MM.1S (cell line): ENCODE measurements at regions not wholly inside any gene's neighbourhood (a gene's known extent, or its start where the extent isn't known, plus 50 kb on each side); places are given as distances from the start of the nearest gene placed in this dataset.

ENCODE experiments used
- DNase-seq: peaks from one replicate; pipeline ENCODE4 v3.0.0-alpha.2; 2015
- H2AFZ ChIP-seq: fragments of 300-600 bp; sonication (generic); 2 replicates; pipeline ENCODE4 v1.6.0; 2016; ENCODE audit warnings: antibody characterized with exemption, low read length
- H3F3A ChIP-seq: fragments of 300-600 bp; sonication (generic); 2 replicates; pipeline ENCODE4 v1.6.1; 2016; ENCODE audit warnings: mild to moderate bottlenecking, antibody characterized with exemption, low read length, moderate library complexity, mixed read lengths; ENCODE audit not compliant: insufficient read depth
- H3K27ac ChIP-seq: fragments of 300-600 bp; sonication (generic); 2 replicates; pipeline ENCODE4 v1.5.1; 2016; ENCODE audit warnings: mild to moderate bottlenecking, low read length
- H3K27me3 ChIP-seq: fragments of 300-600 bp; sonication (generic); replicated peaks from 2 replicates; pipeline ENCODE4 v1.6.0; 2016; ENCODE audit warnings: low read length; ENCODE audit not compliant: insufficient read depth
- H3K36me3 ChIP-seq: fragments of 300-600 bp; sonication (generic); replicated peaks from 2 replicates; pipeline ENCODE4 v1.6.1; 2016; ENCODE audit warnings: mild to moderate bottlenecking, low read length, mixed read lengths; ENCODE audit not compliant: insufficient read depth
- H3K4me1 ChIP-seq: fragments of 300-600 bp; sonication (generic); 2 replicates; pipeline ENCODE4 v1.6.1; 2016; ENCODE audit warnings: low read length, mixed read lengths
- H3K4me2 ChIP-seq: fragments of 300-600 bp; sonication (generic); 2 replicates; pipeline ENCODE4 v1.6.0; 2016; ENCODE audit warnings: low read depth, low read length
- H3K4me3 ChIP-seq: fragments of 300-600 bp; sonication (generic); 2 replicates; pipeline ENCODE4 v1.5.1; 2016; ENCODE audit warnings: low read length, mixed read lengths
- H3K79me2 ChIP-seq: fragments of 300-600 bp; sonication (generic); 2 replicates; pipeline ENCODE4 v1.6.1; 2016; ENCODE audit warnings: mixed run types, low read length, mixed read lengths
- H3K9ac ChIP-seq: fragments of 300-600 bp; sonication (generic); 2 replicates; pipeline ENCODE4 v1.6.1; 2016; ENCODE audit warnings: low read length, mixed read lengths
- H3K9me2 ChIP-seq: fragments of 300-600 bp; sonication (generic); replicated peaks from 2 replicates; pipeline ENCODE4 v1.6.1; 2016; ENCODE audit warnings: mild to moderate bottlenecking, low read length, mixed read lengths; ENCODE audit not compliant: insufficient read depth
- H3K9me3 ChIP-seq: fragments of 300-600 bp; sonication (generic); replicated peaks from 2 replicates; pipeline ENCODE4 v1.6.1; 2016; ENCODE audit warnings: mild to moderate bottlenecking, low read length, mixed read lengths; ENCODE audit not compliant: insufficient read depth
- H4K20me1 ChIP-seq: fragments of 300-600 bp; sonication (generic); 2 replicates; pipeline ENCODE4 v1.6.1; 2016; ENCODE audit warnings: mild to moderate bottlenecking, low read length, moderate library complexity, mixed read lengths; ENCODE audit not compliant: insufficient read depth
- EZH2 ChIP-seq: fragments of 300-600 bp; sonication (generic); optimal IDR thresholded peaks from 2 replicates; pipeline ENCODE3; 2017; ENCODE audit warnings: low read depth, mild to moderate bottlenecking, antibody characterized with exemption, low read length, mixed read lengths
- EZH2phosphoT487 ChIP-seq: fragments of 300-600 bp; sonication (generic); IDR thresholded peaks from 2 replicates; pipeline ENCODE4 v1.6.1; 2018; ENCODE audit warnings: antibody characterized with exemption, low read length
- TF ChIP-seq, protein P1 (sequence below): fragments of 300-600 bp; sonication (generic); IDR thresholded peaks from 2 replicates; pipeline ENCODE4 v1.5.1; 2016; ENCODE audit warnings: antibody characterized with exemption, low read length, mixed read lengths

GRCh38 chr21:14677013-14677412 lies 130.9 kb upstream of the SAMSN1 start:
- H3F3A ChIP-seq = peaks cover 28% of the 10 kb centered on the region
- no peaks in the 10 kb centered on the region for H3K79me2 ChIP-seq
- peak overlapping the region; percentile 32 for H2AFZ ChIP-seq
- H3K27ac ChIP-seq = peak overlapping the region; percentile 91
- H3K4me2 ChIP-seq = peak overlapping the region; percentile 69
- H3K4me3 ChIP-seq = peak overlapping the region; percentile 41
- no peaks in the 10 kb centered on the region for H3K27me3 ChIP-seq
- H3K9ac ChIP-seq = peak overlapping the region; percentile 56; the same call in 1 of the 2 replicates
- H3K4me1 ChIP-seq = peaks cover 32% of the 10 kb centered on the region
- no peaks in the 10 kb centered on the region for H3K9me3 ChIP-seq
- TF ChIP-seq, protein P1, sequence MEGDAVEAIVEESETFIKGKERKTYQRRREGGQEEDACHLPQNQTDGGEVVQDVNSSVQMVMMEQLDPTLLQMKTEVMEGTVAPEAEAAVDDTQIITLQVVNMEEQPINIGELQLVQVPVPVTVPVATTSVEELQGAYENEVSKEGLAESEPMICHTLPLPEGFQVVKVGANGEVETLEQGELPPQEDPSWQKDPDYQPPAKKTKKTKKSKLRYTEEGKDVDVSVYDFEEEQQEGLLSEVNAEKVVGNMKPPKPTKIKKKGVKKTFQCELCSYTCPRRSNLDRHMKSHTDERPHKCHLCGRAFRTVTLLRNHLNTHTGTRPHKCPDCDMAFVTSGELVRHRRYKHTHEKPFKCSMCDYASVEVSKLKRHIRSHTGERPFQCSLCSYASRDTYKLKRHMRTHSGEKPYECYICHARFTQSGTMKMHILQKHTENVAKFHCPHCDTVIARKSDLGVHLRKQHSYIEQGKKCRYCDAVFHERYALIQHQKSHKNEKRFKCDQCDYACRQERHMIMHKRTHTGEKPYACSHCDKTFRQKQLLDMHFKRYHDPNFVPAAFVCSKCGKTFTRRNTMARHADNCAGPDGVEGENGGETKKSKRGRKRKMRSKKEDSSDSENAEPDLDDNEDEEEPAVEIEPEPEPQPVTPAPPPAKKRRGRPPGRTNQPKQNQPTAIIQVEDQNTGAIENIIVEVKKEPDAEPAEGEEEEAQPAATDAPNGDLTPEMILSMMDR = no peak
- TF ChIP-seq EZH2 (no peak), EZH2phosphoT487 (no peak)
- no peaks in the 10 kb centered on the region for H4K20me1 ChIP-seq
- no peaks in the 10 kb centered on the region for H3K36me3 ChIP-seq
- H3K9me2 ChIP-seq = no peaks in the 10 kb centered on the region
- no peak for DNase-seq

- peaks cover 28% of the 10 kb centered on the region for H3F3A ChIP-seq
- TF ChIP-seq EZH2phosphoT487 (no peak), EZH2 (no peak)
- TF ChIP-seq, protein P1 = no peak
- no peaks in the 10 kb centered on the region for H3K9me3 ChIP-seq
- peak; percentile 91 for DNase-seq
- no peaks in the 10 kb centered on the region for H3K27me3 ChIP-seq
- peak overlapping the region; percentile 91 for H3K27ac ChIP-seq
- no peaks in the 10 kb centered on the region for H4K20me1 ChIP-seq
- no peaks in the 10 kb centered on the region for H3K9me2 ChIP-seq
- peak overlapping the region; percentile 41 for H3K4me3 ChIP-seq
- no peaks in the 10 kb centered on the region for H3K79me2 ChIP-seq
- no peaks in the 10 kb centered on the region for H3K36me3 ChIP-seq
- H2AFZ ChIP-seq = peak overlapping the region; percentile 32
- H3K4me2 ChIP-seq = peak overlapping the region; percentile 69
- H3K4me1 ChIP-seq = peaks cover 32% of the 10 kb centered on the region
- H3K9ac ChIP-seq = peak overlapping the region; percentile 56
Measured at GRCh38 chr21:14675774-14676530, 129.8 kb upstream of the SAMSN1 start.

GRCh38 chr21:14673649-14674048 lies 127.5 kb upstream of the SAMSN1 start:
- H3K27me3 ChIP-seq = no peaks in the 10 kb centered on the region
- H3K9ac ChIP-seq = no peak overlapping the region
- TF ChIP-seq, protein P1 = no peak
- no peak for TF ChIP-seq EZH2phosphoT487
- no peak for TF ChIP-seq EZH2
- peaks cover 32% of the 10 kb centered on the region for H3K4me1 ChIP-seq
- no peaks in the 10 kb centered on the region for H4K20me1 ChIP-seq
- no peaks in the 10 kb centered on the region for H3K9me2 ChIP-seq
- no peak for DNase-seq
- no peak overlapping the region for H3K27ac ChIP-seq
- H3F3A ChIP-seq = peaks cover 28% of the 10 kb centered on the region
- no peak overlapping the region for H3K4me3 ChIP-seq
- H3K79me2 ChIP-seq = no peaks in the 10 kb centered on the region
- H2AFZ ChIP-seq = no peak overlapping the region
- H3K36me3 ChIP-seq = no peaks in the 10 kb centered on the region
- H3K4me2 ChIP-seq = no peak overlapping the region
- H3K9me3 ChIP-seq = no peaks in the 10 kb centered on the region
